ENCODE measurements at regions not wholly inside any gene's neighbourhood (a gene's known extent, or its start where the extent isn't known, plus 50 kb on each side); places are given as distances from the start of the nearest gene placed in this dataset.
A peak's percentile ranks its signal among the peaks of the same experiment; 100 is the strongest.
"Not testable (repeated sequence)": the region's sequence is repeated elsewhere in the genome, so short reads cannot be mapped to it uniquely, and the experiment has no call there.

DNA sequence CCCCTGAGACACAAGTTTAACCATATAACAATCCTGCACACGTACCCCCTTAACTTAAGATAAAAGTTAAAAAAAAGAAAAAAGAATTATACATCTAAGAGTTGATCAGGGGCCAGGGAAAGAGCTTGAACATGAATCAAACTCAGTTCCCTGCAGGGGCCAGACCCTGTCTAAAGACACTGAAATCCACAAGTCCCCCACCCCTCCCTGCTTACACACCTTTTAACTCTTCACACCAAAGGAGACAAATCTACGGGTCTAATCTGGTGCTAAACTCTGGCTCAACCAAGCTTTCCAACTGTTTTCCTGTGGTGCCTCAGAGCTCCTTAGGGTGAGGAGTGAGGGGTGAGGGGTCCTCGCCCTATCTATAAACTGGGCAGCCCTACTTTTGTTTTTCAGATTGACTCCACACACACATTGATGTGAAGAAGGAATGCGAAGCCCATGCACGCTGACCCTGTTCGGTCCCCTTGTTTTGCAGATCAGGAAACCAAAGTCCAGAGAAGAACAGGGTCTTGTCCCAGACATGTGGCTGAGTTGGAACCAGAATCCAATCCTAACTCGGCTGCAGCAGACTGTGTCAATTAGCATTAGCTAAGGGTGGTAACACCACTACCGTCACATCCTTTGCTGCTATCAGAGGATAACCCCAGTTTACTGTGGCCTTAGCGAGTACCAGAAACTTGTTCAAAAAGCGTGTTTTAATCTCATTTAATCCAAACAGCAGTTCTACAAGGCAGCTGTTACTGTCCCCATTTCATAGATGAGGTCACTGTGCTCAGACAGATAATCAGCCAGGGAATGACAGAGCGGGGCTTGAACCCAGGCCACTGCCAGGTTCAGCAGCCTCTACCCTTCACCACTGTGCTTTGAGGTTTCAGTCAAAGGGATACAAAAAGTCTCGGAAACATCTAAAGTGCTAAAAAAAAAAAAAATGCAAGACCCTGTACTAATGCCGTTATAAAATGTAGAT, 145.2 kb upstream of the SYT13 start:
- DNase-seq = no peak

DNA sequence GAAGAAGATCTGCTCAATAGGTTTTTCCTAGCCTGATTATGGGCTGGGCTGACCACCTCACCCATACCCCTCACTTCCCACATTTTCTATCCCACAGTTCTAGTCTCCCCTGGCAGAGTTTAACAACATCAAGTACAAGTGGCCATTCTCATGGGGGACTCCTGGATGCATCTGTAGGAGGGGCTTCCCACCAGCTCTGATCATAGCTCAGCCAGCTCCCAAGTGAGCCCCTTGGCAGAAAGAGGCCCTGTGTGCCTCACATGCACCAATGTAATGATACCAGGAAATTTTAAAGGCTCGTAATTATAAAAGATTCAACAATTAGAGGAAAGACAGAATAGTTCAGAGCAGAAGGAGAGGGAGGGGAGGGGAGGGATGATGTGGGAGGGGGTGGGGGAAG, 144.2 kb upstream of the SYT13 start:
- no peak for DNase-seq

- DNase-seq = no peak
These were observed 143.6 kb upstream of the SYT13 start for GRCh38 chr11:45429719-45430118.

DNA sequence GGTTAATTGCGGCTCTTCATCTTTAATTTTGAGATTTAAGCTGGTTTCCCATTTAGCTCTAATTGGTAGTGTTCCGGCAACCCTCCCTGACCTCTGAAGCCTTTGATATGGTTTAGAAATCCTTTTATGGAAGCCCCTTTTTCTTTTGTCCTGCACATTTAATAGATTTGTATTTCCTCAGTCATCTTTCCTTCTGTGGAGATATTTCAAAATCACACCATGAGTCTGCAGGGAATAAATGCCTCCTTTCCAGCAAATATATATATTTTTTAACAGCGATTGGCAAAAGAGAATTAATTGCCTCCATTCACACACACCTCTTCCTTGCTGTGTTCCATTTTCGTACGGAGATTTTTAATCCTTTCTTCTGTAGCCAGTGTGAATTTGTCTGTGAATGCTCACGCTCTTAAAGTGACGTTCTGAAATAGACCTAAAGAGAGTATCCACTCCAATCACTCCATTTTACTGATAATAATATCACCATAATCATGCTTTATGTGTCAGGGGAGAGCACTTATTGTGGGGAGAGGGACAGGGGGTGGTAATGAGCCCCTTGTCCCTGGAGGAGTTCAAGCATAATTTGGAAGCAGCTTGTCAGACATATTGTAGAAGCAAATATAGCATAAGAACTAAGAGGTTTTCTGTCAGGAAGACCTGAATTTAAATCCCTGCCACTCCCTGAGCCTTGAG, 142.5 kb upstream of the SYT13 start:
- no peak for DNase-seq

GRCh38 chr11:45428116-45428515, 142.0 kb upstream of the SYT13 start:
- DNase-seq = no peak

GRCh38 chr11:45424411-45425180, 138.5 kb upstream of the SYT13 start:
- no peak for DNase-seq

GRCh38 chr11:45423475-45424120, 137.5 kb upstream of the SYT13 start:
- DNase-seq = no peak

GRCh38 chr11:45423036-45423435, 136.9 kb upstream of the SYT13 start:
- no peak for DNase-seq

DNA sequence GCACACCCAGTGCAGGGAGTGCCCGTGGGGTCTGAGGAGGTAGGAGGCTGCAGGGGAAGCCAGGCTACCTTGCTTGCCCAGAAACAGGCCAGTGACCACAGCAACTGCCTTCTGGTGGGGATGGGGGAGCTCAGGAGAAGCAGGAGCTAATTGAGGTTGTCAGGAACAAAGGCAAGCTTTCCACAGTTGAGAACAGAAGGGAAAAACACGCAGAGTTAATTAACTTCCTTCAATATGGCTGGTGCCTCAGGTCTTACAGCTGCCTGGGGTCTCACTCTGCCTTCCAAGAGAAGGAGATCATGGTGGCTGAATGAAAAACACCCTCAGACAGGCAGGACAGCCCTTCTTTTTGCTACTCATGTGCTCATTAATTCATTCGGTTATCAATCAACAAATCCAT, 127.9 kb upstream of the SYT13 start:
- no peak for DNase-seq

DNA sequence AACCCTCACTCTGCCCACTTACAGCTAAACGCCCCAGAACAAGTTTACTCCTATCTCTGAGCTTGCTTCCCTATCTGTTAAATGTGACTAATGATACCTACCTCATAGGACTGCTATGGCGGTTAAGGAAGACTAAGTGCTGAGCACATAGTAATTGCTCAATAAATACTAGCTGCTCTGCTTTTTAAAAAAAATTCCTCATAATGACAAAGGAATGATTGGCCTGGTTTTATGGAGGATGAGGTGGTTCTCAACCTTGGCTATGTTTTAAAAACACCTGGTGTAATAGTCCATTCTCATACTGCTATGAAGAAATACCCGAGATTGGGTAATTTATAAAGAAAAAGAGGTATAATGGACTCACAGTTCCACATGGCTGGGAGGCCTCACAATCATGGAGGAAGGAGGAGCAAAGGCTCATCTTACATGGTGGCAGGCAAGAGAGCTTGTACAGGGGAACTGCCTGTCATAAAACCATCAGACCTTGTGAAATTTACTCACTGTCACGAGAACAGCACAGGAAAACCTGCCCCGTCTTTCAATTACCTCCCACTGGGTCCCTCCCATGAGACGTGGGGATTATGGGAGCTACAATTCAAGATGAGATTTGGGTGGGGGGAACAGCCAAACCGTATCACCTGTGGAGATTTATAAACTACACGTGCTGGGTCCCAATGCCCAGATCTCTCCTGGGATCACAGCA, 127.2 kb upstream of the SYT13 start:
- no peak for DNase-seq

- DNase-seq = no peak
These were observed 126.4 kb upstream of the SYT13 start for GRCh38 chr11:45412521-45412920.

- no peak for DNase-seq
These were observed 125.9 kb upstream of the SYT13 start for GRCh38 chr11:45412051-45412471.

DNA sequence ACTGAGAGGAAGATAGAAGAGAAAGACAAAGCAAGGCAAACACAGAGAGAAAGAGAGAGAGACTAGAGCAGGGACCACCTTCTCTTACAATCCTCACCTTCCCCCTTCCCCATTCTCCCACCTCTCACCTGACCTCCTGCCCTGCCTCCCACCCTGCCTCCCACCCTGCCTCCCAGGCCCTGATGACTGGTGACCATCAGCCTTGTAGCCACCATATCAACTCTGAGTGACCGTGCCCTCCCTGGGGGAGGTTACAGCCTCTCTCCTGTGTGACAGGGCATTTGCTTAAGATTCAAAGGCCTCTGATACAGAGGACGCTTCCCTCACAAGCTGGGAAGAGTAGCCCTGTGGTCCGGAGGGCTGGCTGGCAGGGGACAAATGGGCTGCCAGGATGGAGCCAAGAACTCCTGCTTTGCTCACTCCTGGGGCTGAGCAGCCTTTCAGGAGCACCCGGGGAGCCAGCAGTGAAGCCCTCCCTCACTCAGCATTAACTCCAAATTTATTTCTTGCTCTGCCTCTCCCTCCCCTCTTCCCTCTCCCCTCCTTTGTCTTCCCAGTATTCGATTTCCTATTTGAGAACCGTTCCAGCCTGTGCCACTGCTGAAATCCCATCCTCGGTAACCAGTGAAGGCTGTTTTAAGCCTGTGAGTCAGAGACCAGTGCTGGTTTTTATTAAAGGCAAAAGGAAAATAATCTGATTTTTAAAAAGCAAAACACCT, 125.2 kb upstream of the SYT13 start:
- peak; percentile 24 for DNase-seq

DNA sequence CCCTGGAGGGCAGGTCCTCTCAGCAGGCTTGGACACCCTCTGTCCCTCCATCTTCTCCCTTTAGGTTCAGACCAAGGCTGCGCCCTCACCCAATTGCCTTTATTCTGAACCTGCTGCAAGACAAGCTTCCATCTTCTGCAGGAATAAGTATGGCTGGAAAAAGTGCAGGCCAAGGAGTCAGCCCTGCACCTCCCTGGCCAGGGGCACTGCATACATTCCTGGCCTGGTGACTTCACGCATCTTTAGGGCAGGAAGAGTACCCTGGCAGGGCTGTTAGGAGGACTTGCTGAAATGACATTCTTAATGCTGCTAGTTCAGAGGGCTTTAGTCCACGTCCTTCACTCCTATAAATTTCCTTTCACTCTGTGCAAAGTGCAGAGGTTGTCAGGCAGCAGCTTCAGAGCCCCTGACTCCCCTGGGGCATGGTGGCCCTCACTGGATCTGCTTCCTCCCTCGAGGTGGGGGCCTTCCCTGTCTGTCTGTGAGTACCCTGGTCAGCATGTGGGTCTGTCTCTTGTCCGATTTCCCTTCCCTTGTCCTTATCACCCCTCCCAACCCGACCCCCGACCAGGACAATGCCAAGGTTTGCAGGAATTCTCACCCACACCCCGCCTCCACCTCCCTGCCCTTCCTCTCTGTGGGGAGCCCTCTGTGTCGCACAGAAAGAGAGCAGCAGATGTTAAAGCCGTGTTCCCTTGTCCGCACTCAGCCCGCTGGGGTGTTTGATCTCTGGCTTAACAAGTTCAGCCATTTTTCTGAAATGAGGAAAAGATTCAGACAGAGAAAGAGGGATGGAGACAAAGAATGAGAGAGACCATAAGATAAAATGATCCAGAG, 124.5 kb upstream of the SYT13 start:
- no peak for DNase-seq

DNA sequence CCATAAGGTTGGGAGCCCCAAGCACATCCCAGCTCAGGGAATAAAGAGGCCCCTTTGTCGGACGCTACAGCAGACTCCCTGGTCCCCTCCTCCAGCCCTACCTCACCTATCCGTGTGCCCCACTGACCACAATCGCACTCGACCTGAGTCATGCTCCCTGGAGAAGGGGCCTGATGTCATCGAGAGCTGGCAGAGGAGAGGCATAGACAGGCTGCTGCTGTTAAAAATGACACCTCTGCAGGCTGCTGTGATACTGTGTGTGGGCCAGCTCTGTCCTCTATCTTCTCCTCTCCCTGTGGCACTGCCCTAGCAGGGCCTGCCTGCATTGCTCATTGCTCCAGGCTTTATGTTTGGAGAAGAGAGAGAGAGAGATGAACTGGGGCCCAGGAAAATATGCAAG, 123.4 kb upstream of the SYT13 start:
- no peak for DNase-seq

GRCh38 chr11:45407226-45407625, 121.1 kb upstream of the SYT13 start:
- DNase-seq = no peak

DNA sequence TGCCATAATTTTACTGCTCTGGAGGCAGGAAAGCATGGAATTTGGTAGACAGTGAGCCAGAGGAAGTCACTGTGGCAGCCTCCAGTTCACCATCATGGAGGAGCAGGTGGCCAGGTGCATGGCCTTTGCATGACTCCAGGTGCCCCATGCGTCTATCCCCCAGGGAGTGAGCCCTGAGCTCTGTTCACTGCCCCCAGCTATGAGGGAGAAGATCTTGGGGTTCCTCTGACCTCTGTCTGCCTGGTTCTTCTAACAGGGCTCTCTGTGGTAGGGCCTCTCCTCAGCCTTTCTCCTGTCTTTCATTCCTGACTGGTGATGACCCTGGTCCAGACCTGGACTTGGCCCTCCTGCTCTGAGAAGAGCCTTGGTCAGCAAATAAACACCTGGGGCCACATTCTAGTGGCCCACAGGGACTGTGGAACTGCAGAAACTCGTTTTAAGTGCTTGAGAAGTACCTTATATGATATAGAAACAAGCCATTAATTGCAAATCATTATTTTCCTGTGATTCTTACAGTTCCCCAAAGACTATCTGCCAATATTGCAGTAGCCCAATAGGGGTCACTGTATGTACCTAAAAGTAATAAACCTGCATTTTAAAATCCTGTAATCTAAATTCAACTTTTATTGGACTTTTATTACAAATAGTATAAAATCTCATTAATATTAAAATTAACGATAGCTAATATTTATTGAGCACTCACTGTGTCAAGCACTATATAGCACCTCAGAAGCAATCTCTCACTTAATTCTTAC, 120.0 kb upstream of the SYT13 start:
- DNase-seq = no peak

DNA sequence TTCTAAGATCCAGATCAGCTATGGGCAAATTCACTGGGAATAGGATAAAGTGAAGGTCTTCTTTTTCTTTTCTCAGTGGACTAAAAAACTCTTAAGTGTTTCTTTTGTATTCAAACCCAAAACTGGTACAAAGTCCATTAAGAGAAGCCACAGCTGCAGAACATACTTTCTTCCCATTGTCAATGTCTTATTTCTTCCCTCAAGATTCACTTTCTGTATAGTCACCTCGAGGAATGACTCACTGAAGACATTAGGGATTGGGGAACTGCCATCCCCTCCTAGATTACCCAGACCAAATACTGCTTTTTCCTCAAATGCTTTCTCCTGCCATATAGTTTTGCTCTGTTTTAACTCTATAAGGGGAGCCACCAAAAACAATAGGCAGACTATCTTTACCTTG, 117.4 kb upstream of the SYT13 start:
- DNase-seq = not testable (repeated sequence)

DNA sequence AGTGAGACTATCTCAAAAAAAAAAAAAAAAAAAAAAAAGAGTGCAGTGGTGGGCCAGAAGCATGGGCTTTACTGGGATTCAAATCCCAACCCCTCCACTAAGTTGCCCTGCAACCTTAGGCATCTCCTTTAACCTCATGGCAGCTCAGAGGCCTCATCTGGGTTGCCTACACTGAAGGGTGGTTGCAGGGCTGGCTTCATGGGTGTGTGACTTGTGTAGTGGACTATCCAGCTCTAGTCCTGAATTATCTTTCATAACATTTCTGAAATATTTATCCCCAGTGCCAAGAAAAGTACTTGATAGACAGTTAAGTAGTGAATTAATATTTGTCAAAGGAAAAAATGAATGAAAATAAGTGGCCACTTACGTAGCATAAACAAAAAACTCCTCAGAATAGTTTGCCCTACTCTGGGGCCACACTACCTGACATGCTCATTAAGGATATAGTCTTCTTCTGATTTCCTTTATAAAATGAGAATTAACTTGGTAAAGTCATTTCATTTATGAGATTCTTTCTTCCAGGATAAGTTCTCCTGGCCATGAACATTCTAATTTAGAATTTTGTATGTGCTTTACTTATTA, 116.0 kb upstream of the SYT13 start:
- no peak for DNase-seq
